Body of pancreas (tissue), 4 donors: ENCODE measurements at regions not wholly inside any gene's neighbourhood (a gene's known extent, or its start where the extent isn't known, plus 50 kb on each side); places are given as distances from the start of the nearest gene placed in this dataset.

Experiments used
- ATAC-seq: fragments of 150-250 bp; one replicate; pipeline ENCODE4 v1.9.1; 2016
- DNase-seq, 4 donors: peaks; one replicate each; pipeline ENCODE4 v3.0.0-alpha.2; 2019
- H3K27ac ChIP-seq, 4 donors: fragments of 200-600 bp; sonication (generic); 1 replicate in 3 of 4; 2 replicates in 1 of 4; pipeline versions ENCODE4 v1.5.1 to v1.6.1; 2016 to 2019; ENCODE audit warnings: mild to moderate bottlenecking in 1 of 4, mixed read lengths in 1 of 4, moderate library complexity in 1 of 4
- H3K27me3 ChIP-seq, 2 donors: fragments of 200-600 bp; sonication (generic); one replicate each; pipeline ENCODE4 v1.6.0; 2016; ENCODE audit warnings: mild to moderate bottlenecking in 1 of 2
- H3K36me3 ChIP-seq, 2 donors: fragments of 200-600 bp; sonication (generic); replicated peaks in 1 of 2; 2 replicates each; pipeline ENCODE4 v1.5.1; 2016; ENCODE audit warnings: low read depth in 2 of 2; ENCODE audit not compliant: insufficient read depth in 1 of 2
- H3K4me1 ChIP-seq: fragments of 200-600 bp; sonication (generic); one replicate; pipeline ENCODE4 v1.6.0; 2016
- H3K4me3 ChIP-seq, 2 donors: fragments of 200-600 bp; sonication (generic); 1 replicate in 1 of 2; 2 replicates in 1 of 2; pipeline ENCODE4 v1.5.1; 2016 to 2019
- H3K9me3 ChIP-seq, 3 donors: fragments of 200-600 bp; sonication (generic); 1 replicate in 2 of 3; 2 replicates in 1 of 3; pipeline ENCODE4 v1.5.1; 2016
- POLR2A ChIP-seq, 3 donors: fragments of 450-650 bp; IDR thresholded peaks; one replicate each; pipeline ENCODE4 v1.6.1; 2016; ENCODE audit warnings: antibody characterized with exemption in 3 of 3, mild to moderate bottlenecking in 2 of 3
- WGBS, 2 donors: methylation state at CpG; one replicate each; pipeline ENCODE4 v1.1.5; 2017; 5-methylcytosine and 5-hydroxymethylcytosine counted together
- intact Hi-C: fragments of 100-400 bp; cut with DNase I; formaldehyde crosslinking; loops from one replicate; pipeline ENCODE4 v1.15.1; 2023
- TF ChIP-seq, protein P1 (sequence below), 7 experiments: fragments of 450-650 bp in 4 of 7; fragments of 200-600 bp in 3 of 7; sonication (generic) in 3 of 7; IDR thresholded peaks; one replicate each; pipeline ENCODE4 v1.5.1; 2016 to 2019; ENCODE audit warnings: antibody characterized with exemption in 7 of 7

DNA sequence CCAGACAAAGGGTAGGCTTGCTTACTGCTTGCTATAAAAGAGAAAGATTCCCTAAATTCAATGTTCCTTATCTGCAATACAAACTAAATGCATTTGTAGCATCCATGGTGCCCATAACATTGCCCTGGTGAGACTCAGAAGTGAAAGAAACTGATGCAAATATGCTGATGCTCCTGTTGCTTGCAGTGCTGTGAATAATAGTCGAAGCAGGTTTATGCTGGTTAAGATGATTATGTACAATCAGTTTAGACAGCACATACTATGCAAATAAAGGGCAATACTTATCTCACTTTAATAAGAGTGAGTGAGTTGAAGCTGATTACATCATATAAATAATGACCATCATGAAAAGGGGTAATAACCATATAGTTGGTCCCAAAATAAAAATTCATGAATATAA is 215.5 kb downstream of the SNCAIP start:
- no peaks in the 10 kb centered on the region for H3K9me3 ChIP-seq
- WGBS, 2 donors: 77 to 81% methylated on average over 1 of the region's 1 CpG
- H3K27ac ChIP-seq: no peak overlapping the region
- intact Hi-C loops: no loop called here
- ATAC-seq (no peak), DNase-seq (no peak)
- H3K27me3 ChIP-seq: no peaks in the 10 kb centered on the region
- H3K4me3 ChIP-seq: no peak overlapping the region
- TF ChIP-seq, protein P1, sequence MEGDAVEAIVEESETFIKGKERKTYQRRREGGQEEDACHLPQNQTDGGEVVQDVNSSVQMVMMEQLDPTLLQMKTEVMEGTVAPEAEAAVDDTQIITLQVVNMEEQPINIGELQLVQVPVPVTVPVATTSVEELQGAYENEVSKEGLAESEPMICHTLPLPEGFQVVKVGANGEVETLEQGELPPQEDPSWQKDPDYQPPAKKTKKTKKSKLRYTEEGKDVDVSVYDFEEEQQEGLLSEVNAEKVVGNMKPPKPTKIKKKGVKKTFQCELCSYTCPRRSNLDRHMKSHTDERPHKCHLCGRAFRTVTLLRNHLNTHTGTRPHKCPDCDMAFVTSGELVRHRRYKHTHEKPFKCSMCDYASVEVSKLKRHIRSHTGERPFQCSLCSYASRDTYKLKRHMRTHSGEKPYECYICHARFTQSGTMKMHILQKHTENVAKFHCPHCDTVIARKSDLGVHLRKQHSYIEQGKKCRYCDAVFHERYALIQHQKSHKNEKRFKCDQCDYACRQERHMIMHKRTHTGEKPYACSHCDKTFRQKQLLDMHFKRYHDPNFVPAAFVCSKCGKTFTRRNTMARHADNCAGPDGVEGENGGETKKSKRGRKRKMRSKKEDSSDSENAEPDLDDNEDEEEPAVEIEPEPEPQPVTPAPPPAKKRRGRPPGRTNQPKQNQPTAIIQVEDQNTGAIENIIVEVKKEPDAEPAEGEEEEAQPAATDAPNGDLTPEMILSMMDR (IDR thresholded peaks at IDR 0.05): no peak
- H3K36me3 ChIP-seq: no peaks in the 10 kb centered on the region
- H3K4me1 ChIP-seq: no peaks in the 10 kb centered on the region

DNA sequence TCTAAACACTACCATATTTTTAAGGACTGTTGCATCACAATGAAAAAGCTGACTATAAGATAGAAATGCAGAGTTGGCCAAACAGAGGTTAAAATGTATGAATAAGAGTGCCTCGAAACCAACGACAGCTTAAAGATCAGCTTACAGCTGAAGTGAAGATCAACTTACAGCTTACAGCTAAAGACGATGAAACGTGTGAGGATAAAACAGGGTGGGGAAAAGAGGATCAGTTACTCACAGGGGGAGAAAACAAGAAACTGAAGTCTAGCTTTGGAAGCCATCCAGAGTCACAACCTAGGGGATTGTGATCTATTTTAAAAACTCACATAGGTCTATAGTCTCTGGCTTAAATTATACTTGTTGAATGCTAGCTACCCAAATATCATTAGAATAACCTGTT is 220.0 kb downstream of the SNCAIP start:
- Histone ChIP-seq H3K4me1 (no peaks in the 10 kb centered on the region), H3K9me3 (no peaks in the 10 kb centered on the region), H3K27ac (no peak overlapping the region), H3K36me3 (no peaks in the 10 kb centered on the region), H3K27me3 (no peaks in the 10 kb centered on the region), H3K4me3 (no peak overlapping the region)
- no peak for ATAC-seq
- no peak for TF ChIP-seq POLR2A (IDR thresholded peaks at IDR 0.05)
- TF ChIP-seq, protein P1 (IDR thresholded peaks at IDR 0.05): no peak
- no peak for DNase-seq
- intact Hi-C loops: no loop called here
- 36 to 47% methylated on average over 4 of the region's 4 CpGs for WGBS, 2 donors

DNA sequence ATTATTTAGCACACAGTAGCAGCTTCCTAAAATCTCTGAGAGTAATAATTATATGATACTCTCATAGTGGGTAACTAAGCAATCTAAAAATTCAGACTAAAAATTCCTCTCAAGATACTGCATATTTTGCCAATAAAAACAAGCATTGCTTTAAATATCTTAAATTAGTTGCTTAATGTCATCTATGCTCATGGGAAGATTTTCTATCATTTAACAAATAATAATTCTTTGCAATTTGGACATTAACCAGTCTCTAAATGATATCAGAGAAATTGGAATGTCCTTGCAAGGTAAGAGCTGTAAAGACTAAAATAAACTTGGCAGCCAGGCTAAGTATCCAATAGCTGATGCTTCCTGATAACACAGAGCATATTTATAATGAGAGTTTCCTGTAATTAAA is 221.8 kb downstream of the SNCAIP start:
- Histone ChIP-seq H3K4me1 (no peaks in the 10 kb centered on the region), H3K4me3 (no peak overlapping the region), H3K27ac (no peak overlapping the region), H3K27me3 (no peaks in the 10 kb centered on the region), H3K9me3 (no peaks in the 10 kb centered on the region), H3K36me3 (no peaks in the 10 kb centered on the region)
- ATAC-seq: no peak
- no peak for DNase-seq
- TF ChIP-seq, protein P1 (IDR thresholded peaks at IDR 0.05): no peak
- intact Hi-C loops: no loop called here

DNA sequence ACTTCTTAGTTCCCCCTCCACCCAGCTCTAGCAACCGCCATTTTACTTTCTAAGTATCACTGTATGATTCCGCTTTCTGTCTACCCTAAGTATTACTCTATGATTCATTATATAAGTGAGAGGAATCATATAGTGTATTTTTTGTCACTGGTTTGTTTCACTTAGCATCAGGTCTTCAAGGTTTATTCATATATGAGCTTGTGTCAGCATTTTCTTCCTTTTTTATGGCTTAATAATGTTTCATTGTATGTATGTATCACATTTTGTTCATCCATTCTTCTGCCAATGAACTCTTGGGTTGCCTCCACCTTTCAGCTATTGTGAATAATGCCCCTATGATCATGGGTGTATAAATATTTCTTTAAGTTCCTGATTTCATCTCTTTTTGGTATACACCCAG is 222.8 kb downstream of the SNCAIP start:
- TF ChIP-seq POLR2A (IDR thresholded peaks at IDR 0.05): no peak
- TF ChIP-seq, protein P1 (IDR thresholded peaks at IDR 0.05): no peak
- intact Hi-C loops: no loop called here
- Histone ChIP-seq H3K4me1 (no peaks in the 10 kb centered on the region), H3K27me3 (no peaks in the 10 kb centered on the region), H3K27ac (no peak overlapping the region), H3K4me3 (no peak overlapping the region), H3K9me3 (no peaks in the 10 kb centered on the region), H3K36me3 (no peaks in the 10 kb centered on the region)
- no peak for ATAC-seq
- DNase-seq: no peak
- 62 to 73% methylated on average over 2 of the region's 2 CpGs for WGBS, 2 donors

DNA sequence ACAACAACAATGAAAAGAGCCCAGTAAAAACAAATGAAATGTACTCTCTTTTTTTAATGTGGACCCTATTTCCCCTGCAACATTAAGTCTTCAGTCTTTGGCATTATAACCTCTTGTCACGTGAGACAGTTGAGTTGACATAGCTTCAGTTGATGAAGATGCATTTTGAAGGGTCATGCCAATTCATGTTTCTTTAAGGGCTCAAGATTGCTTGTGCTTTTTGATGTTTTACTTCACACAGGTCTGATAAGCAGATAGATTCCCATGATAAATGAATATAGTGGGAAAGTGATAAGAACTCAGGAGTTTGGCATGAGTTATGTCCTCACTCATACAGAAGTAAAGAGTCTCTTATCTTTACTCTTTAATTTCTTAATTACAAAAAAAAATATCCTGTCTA is 229.4 kb downstream of the SNCAIP start:
- Histone ChIP-seq H3K36me3 (no peaks in the 10 kb centered on the region), H3K27ac (no peak overlapping the region), H3K4me3 (no peak overlapping the region), H3K4me1 (no peaks in the 10 kb centered on the region), H3K9me3 (no peaks in the 10 kb centered on the region), H3K27me3 (no peaks in the 10 kb centered on the region)
- ATAC-seq (no peak), DNase-seq (no peak)
- TF ChIP-seq, protein P1 (IDR thresholded peaks at IDR 0.05): no peak
- no peak for TF ChIP-seq POLR2A (IDR thresholded peaks at IDR 0.05)
- 56 to 64% methylated on average over 1 of the region's 1 CpG for WGBS, 2 donors
- intact Hi-C loops: no loop called here
